Activated T-cell treated with anti-CD3 and anti-CD28 coated beads, Interleukin-2, amount 50 U/mL, for 24 hours (primary cell): ENCODE measurements at regions not wholly inside any gene's neighbourhood (a gene's known extent, or its start where the extent isn't known, plus 50 kb on each side); places are given as distances from the start of the nearest gene placed in this dataset.

ENCODE experiments used
- DNase-seq: peaks from one replicate; pipeline ENCODE4 v3.0.0-alpha.2; 2020
- H3K27ac Mint-ChIP-seq: 2 replicates; pipeline ENCODE4 v1.8.0; 2020; ENCODE audit warnings: mild to moderate bottlenecking, mixed read lengths
- H3K27me3 Mint-ChIP-seq: 2 replicates; pipeline ENCODE4 v1.8.0; 2020; ENCODE audit warnings: mixed read lengths
- H3K36me3 Mint-ChIP-seq: 2 replicates; pipeline ENCODE4 v1.8.0; 2020; ENCODE audit warnings: low read depth, mixed read lengths
- H3K4me1 Mint-ChIP-seq: 2 replicates; pipeline ENCODE4 v1.8.0; 2020; ENCODE audit warnings: low read depth, mixed read lengths
- H3K4me3 Mint-ChIP-seq: 2 replicates; pipeline ENCODE4 v1.8.0; 2020; ENCODE audit warnings: mild to moderate bottlenecking, moderate library complexity, mixed read lengths
- H3K9me3 Mint-ChIP-seq: 2 replicates; pipeline ENCODE4 v1.8.0; 2020; ENCODE audit warnings: mixed read lengths

GRCh38 chr12:60333461-60333860 is 737.6 kb downstream of the SLC16A7 start:
- Mint-ChIP-seq H3K27ac (no peak overlapping the region), H3K4me1 (no peaks in the 10 kb centered on the region), H3K36me3 (no peaks in the 10 kb centered on the region), H3K4me3 (no peak overlapping the region), H3K9me3 (no peaks in the 10 kb centered on the region), H3K27me3 (no peaks in the 10 kb centered on the region)
- no peak for DNase-seq

- no peak overlapping the region for H3K27ac Mint-ChIP-seq
- no peaks in the 10 kb centered on the region for H3K4me1 Mint-ChIP-seq
- DNase-seq, result no peak
- H3K27me3 Mint-ChIP-seq, result no peaks in the 10 kb centered on the region
- H3K9me3 Mint-ChIP-seq, result no peaks in the 10 kb centered on the region
- H3K36me3 Mint-ChIP-seq, result no peaks in the 10 kb centered on the region
- H3K4me3 Mint-ChIP-seq, result no peak overlapping the region
Measured at GRCh38 chr12:60335745-60336144, 739.9 kb downstream of the SLC16A7 start.

GRCh38 chr12:60337839-60338549 is 742.2 kb downstream of the SLC16A7 start:
- Mint-ChIP-seq H3K4me3 (no peak overlapping the region), H3K4me1 (no peaks in the 10 kb centered on the region), H3K27me3 (no peaks in the 10 kb centered on the region), H3K9me3 (peaks cover 5% of the 10 kb centered on the region), H3K27ac (no peak overlapping the region), H3K36me3 (no peaks in the 10 kb centered on the region)
- no peak for DNase-seq

- DNase-seq, result no peak
- H3K4me1 Mint-ChIP-seq, result no peaks in the 10 kb centered on the region
- peaks cover 5% of the 10 kb centered on the region for H3K9me3 Mint-ChIP-seq
- H3K27ac Mint-ChIP-seq, result no peak overlapping the region
- no peaks in the 10 kb centered on the region for H3K36me3 Mint-ChIP-seq
- H3K27me3 Mint-ChIP-seq, result no peaks in the 10 kb centered on the region
- H3K4me3 Mint-ChIP-seq, result no peak overlapping the region
Measured at GRCh38 chr12:60345442-60345841, 749.6 kb downstream of the SLC16A7 start.

- no peak overlapping the region for H3K27ac Mint-ChIP-seq
- H3K4me1 Mint-ChIP-seq, result no peaks in the 10 kb centered on the region
- no peak overlapping the region for H3K4me3 Mint-ChIP-seq
- H3K27me3 Mint-ChIP-seq, result no peaks in the 10 kb centered on the region
- peaks cover 4% of the 10 kb centered on the region for H3K9me3 Mint-ChIP-seq
- no peaks in the 10 kb centered on the region for H3K36me3 Mint-ChIP-seq
- no peak for DNase-seq
Measured at GRCh38 chr12:60349232-60349978, 753.6 kb downstream of the SLC16A7 start.

GRCh38 chr12:60387356-60387755 is 791.5 kb downstream of the SLC16A7 start:
- Mint-ChIP-seq H3K4me1 (no peaks in the 10 kb centered on the region), H3K27ac (no peak overlapping the region), H3K4me3 (no peak overlapping the region), H3K9me3 (peaks cover 4% of the 10 kb centered on the region), H3K36me3 (no peaks in the 10 kb centered on the region), H3K27me3 (no peaks in the 10 kb centered on the region)
- no peak for DNase-seq

- no peak for DNase-seq
- H3K36me3 Mint-ChIP-seq, result no peaks in the 10 kb centered on the region
- no peaks in the 10 kb centered on the region for H3K27me3 Mint-ChIP-seq
- H3K27ac Mint-ChIP-seq, result no peak overlapping the region
- no peaks in the 10 kb centered on the region for H3K9me3 Mint-ChIP-seq
- H3K4me3 Mint-ChIP-seq, result no peak overlapping the region
- no peaks in the 10 kb centered on the region for H3K4me1 Mint-ChIP-seq
Measured at GRCh38 chr12:60391051-60391450, 795.2 kb downstream of the SLC16A7 start.

- Mint-ChIP-seq H3K27ac (no peak overlapping the region), H3K4me3 (no peak overlapping the region), H3K27me3 (no peaks in the 10 kb centered on the region), H3K9me3 (no peaks in the 10 kb centered on the region), H3K36me3 (no peaks in the 10 kb centered on the region), H3K4me1 (no peaks in the 10 kb centered on the region)
- DNase-seq, result no peak
Measured at GRCh38 chr12:60391791-60392190, 796.0 kb downstream of the SLC16A7 start.

GRCh38 chr12:60393093-60393492 is 797.3 kb downstream of the SLC16A7 start:
- H3K4me3 Mint-ChIP-seq, result no peak overlapping the region
- no peak for DNase-seq
- H3K27me3 Mint-ChIP-seq, result no peaks in the 10 kb centered on the region
- no peaks in the 10 kb centered on the region for H3K36me3 Mint-ChIP-seq
- no peaks in the 10 kb centered on the region for H3K4me1 Mint-ChIP-seq
- H3K9me3 Mint-ChIP-seq, result no peaks in the 10 kb centered on the region
- no peak overlapping the region for H3K27ac Mint-ChIP-seq

- Mint-ChIP-seq H3K9me3 (no peaks in the 10 kb centered on the region), H3K4me1 (no peaks in the 10 kb centered on the region), H3K4me3 (no peak overlapping the region), H3K27ac (no peak overlapping the region), H3K36me3 (no peaks in the 10 kb centered on the region), H3K27me3 (no peaks in the 10 kb centered on the region)
- no peak for DNase-seq
Measured at GRCh38 chr12:60394665-60395064, 798.8 kb downstream of the SLC16A7 start.

GRCh38 chr12:60398547-60398946 is 802.7 kb downstream of the SLC16A7 start:
- Mint-ChIP-seq H3K36me3 (no peaks in the 10 kb centered on the region), H3K27me3 (no peaks in the 10 kb centered on the region), H3K4me1 (no peaks in the 10 kb centered on the region), H3K9me3 (no peaks in the 10 kb centered on the region), H3K4me3 (no peak overlapping the region), H3K27ac (no peak overlapping the region)
- DNase-seq, result no peak

- DNase-seq, result no peak
- Mint-ChIP-seq H3K4me1 (no peaks in the 10 kb centered on the region), H3K27me3 (no peaks in the 10 kb centered on the region), H3K9me3 (no peaks in the 10 kb centered on the region), H3K27ac (no peak overlapping the region), H3K36me3 (no peaks in the 10 kb centered on the region), H3K4me3 (no peak overlapping the region)
Measured at GRCh38 chr12:60399064-60399463, 803.2 kb downstream of the SLC16A7 start.

GRCh38 chr12:60402996-60403395 is 807.2 kb downstream of the SLC16A7 start:
- Mint-ChIP-seq H3K9me3 (no peaks in the 10 kb centered on the region), H3K4me3 (no peak overlapping the region), H3K36me3 (no peaks in the 10 kb centered on the region), H3K27ac (no peak overlapping the region), H3K27me3 (no peaks in the 10 kb centered on the region), H3K4me1 (no peaks in the 10 kb centered on the region)
- DNase-seq, result no peak

- no peak overlapping the region for H3K27ac Mint-ChIP-seq
- peaks cover 17% of the 10 kb centered on the region for H3K9me3 Mint-ChIP-seq
- H3K4me3 Mint-ChIP-seq, result no peak overlapping the region
- no peaks in the 10 kb centered on the region for H3K36me3 Mint-ChIP-seq
- no peaks in the 10 kb centered on the region for H3K27me3 Mint-ChIP-seq
- H3K4me1 Mint-ChIP-seq, result no peaks in the 10 kb centered on the region
- no peak for DNase-seq
Measured at GRCh38 chr12:60415351-60415750, 819.5 kb downstream of the SLC16A7 start.

- H3K4me3 Mint-ChIP-seq, result no peak overlapping the region
- no peak overlapping the region for H3K27ac Mint-ChIP-seq
- H3K9me3 Mint-ChIP-seq, result peaks cover 17% of the 10 kb centered on the region
- no peak for DNase-seq
- no peaks in the 10 kb centered on the region for H3K36me3 Mint-ChIP-seq
- H3K4me1 Mint-ChIP-seq, result no peaks in the 10 kb centered on the region
- no peaks in the 10 kb centered on the region for H3K27me3 Mint-ChIP-seq
Measured at GRCh38 chr12:60419986-60420385, 824.2 kb downstream of the SLC16A7 start.
